Neural cell (in vitro differentiated cells): ENCODE measurements at regions not wholly inside any gene's neighbourhood (a gene's known extent, or its start where the extent isn't known, plus 50 kb on each side); places are given as distances from the start of the nearest gene placed in this dataset.

Experiments
- H2AFZ ChIP-seq: fragments of 200-600, 300-800 bp; sonication (generic), shearing (Covaris generic); 2 replicates; pipeline ENCODE4 v1.6.0; 2014; ENCODE audit warnings: low read depth, mild to moderate bottlenecking, antibody characterized with exemption, low read length, moderate library complexity
- H3F3A ChIP-seq: fragments of 200-600 bp; shearing (Covaris generic); 2 replicates; pipeline ENCODE4 v1.6.1; 2016; ENCODE audit warnings: mild to moderate bottlenecking, moderate library complexity, mixed read lengths, antibody characterized with exemption, low read length; ENCODE audit not compliant: insufficient read depth, poor library complexity, severe bottlenecking
- H3K27ac ChIP-seq: fragments of 200-600, 300-800 bp; sonication (generic), shearing (Covaris generic); 2 replicates; pipeline ENCODE4 v1.5.1; 2014; ENCODE audit warnings: mild to moderate bottlenecking, low read length, moderate library complexity
- H3K27me3 ChIP-seq: fragments of 300-800, 200-600 bp; sonication (generic), shearing (Covaris generic); 2 replicates; pipeline ENCODE4 v1.6.0; 2014; ENCODE audit warnings: mild to moderate bottlenecking, low read depth, low read length, moderate library complexity; ENCODE audit not compliant: insufficient read depth
- H3K36me3 ChIP-seq: fragments of 300-800, 200-600 bp; sonication (generic), shearing (Covaris generic); 2 replicates; pipeline ENCODE4 v1.5.1; 2014; ENCODE audit warnings: mild to moderate bottlenecking, antibody characterized with exemption, low read length, moderate library complexity; ENCODE audit not compliant: insufficient read depth
- H3K4me2 ChIP-seq: fragments of 300-800, 200-600 bp; sonication (generic), shearing (Covaris generic); 2 replicates; pipeline ENCODE4 v1.6.0; 2014; ENCODE audit warnings: mild to moderate bottlenecking, low read length
- H3K4me3 ChIP-seq: fragments of 300-800, 200-600 bp; sonication (generic), shearing (Covaris generic); 2 replicates; pipeline ENCODE4 v1.5.1; 2014; ENCODE audit warnings: mild to moderate bottlenecking, low read length, moderate library complexity
- H3K79me2 ChIP-seq: fragments of 200-600 bp; shearing (Covaris generic); replicated peaks from 2 replicates; pipeline ENCODE4 v1.6.0; 2014; ENCODE audit warnings: mild to moderate bottlenecking, low read length, moderate library complexity; ENCODE audit not compliant: insufficient read depth
- H3K9ac ChIP-seq: fragments of 300-800, 200-600 bp; sonication (generic), shearing (Covaris generic); 2 replicates; pipeline ENCODE4 v1.6.1; 2016; ENCODE audit warnings: mild to moderate bottlenecking, low read length, mixed read lengths
- H3K9me2 ChIP-seq: fragments of 200-600 bp; shearing (Covaris generic); 2 replicates; pipeline ENCODE4 v1.6.1; 2016; ENCODE audit warnings: mild to moderate bottlenecking, low read length, mixed read lengths; ENCODE audit not compliant: insufficient read depth
- H3K9me3 ChIP-seq: fragments of 200-600, 300-800 bp; sonication (generic), shearing (Covaris generic); 2 replicates; pipeline ENCODE4 v1.6.1; 2016; ENCODE audit warnings: mild to moderate bottlenecking, mixed run types, low read length, moderate library complexity, mixed read lengths
- H4K20me1 ChIP-seq: fragments of 200-600 bp; shearing (Covaris generic); 2 replicates; pipeline ENCODE4 v1.6.1; 2016; ENCODE audit warnings: mild to moderate bottlenecking, mixed run types; ENCODE audit not compliant: insufficient read depth
- EP300 ChIP-seq: fragments of 450-650 bp; conservative IDR thresholded peaks from 2 replicates; pipeline ENCODE4 v1.6.1; 2014; ENCODE audit warnings: antibody characterized with exemption, mild to moderate bottlenecking, moderate library complexity; ENCODE audit not compliant: poor library complexity, severe bottlenecking
- EZH2 ChIP-seq: fragments of 200-600, 300-800 bp; shearing (Covaris generic), sonication (generic); IDR thresholded peaks from 2 replicates; pipeline ENCODE4 v1.6.1; 2014; ENCODE audit warnings: antibody characterized with exemption, low read length, borderline replicate concordance, mild to moderate bottlenecking; ENCODE audit not compliant: insufficient read depth, poor library complexity, severe bottlenecking
- MXI1 ChIP-seq: fragments of 450-650 bp; conservative IDR thresholded peaks from 2 replicates; pipeline ENCODE4 v1.6.1; 2014; ENCODE audit warnings: antibody characterized with exemption, mild to moderate bottlenecking; ENCODE audit not compliant: poor library complexity, severe bottlenecking
- POLR2AphosphoS5 ChIP-seq: IDR thresholded peaks from 2 replicates; pipeline ENCODE4 v1.6.1; 2012
- RAD21 ChIP-seq: fragments of 450-650 bp; conservative IDR thresholded peaks from 2 replicates; pipeline ENCODE4 v1.6.1; 2014; ENCODE audit warnings: antibody characterized with exemption, mild to moderate bottlenecking, moderate library complexity
- SMC3 ChIP-seq: fragments of 450-650 bp; conservative IDR thresholded peaks from 2 replicates; pipeline ENCODE4 v1.6.1; 2014; ENCODE audit warnings: antibody characterized with exemption, mild to moderate bottlenecking, moderate library complexity; ENCODE audit not compliant: poor library complexity
- TAF1 ChIP-seq: IDR thresholded peaks from 2 replicates; pipeline ENCODE4 v1.6.1; 2012; ENCODE audit warnings: low read depth
- TF ChIP-seq, protein P1 (sequence below): IDR thresholded peaks from 2 replicates; pipeline ENCODE4 v1.6.1; 2012; ENCODE audit warnings: borderline replicate concordance
- TF ChIP-seq, protein P2 (sequence below): fragments of 450-650 bp; IDR thresholded peaks from 2 replicates; pipeline ENCODE4 v1.5.1; 2014; ENCODE audit warnings: antibody characterized with exemption, mild to moderate bottlenecking, moderate library complexity; ENCODE audit not compliant: poor library complexity, severe bottlenecking

DNA sequence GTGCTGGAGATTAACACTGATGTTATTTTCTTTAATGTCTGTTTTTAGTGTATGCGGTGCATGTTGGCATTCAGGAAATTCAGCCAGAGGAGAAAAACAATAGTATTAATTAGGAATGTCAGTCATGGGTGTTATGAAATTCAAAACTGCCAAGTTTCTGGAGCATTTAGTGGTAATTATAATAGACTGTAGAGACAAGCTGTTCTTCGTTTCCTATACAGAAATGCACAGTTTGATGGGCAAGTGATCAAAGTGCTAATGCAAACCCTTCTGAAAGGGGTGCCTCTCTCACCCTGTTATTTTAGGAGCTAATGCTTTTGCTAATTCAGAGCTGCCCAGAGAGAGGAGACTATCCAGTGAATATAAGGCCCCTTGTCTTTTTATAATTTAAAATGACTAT lies 573.8 kb upstream of the EEF2KMT start:
- H3K4me3 ChIP-seq, result no peak overlapping the region
- peak overlapping the region; percentile 9 for H3K9ac ChIP-seq
- no peaks in the 10 kb centered on the region for H3K36me3 ChIP-seq
- no peak overlapping the region for H3K4me2 ChIP-seq
- H3K27me3 ChIP-seq, result no peaks in the 10 kb centered on the region
- no peaks in the 10 kb centered on the region for H4K20me1 ChIP-seq
- peak overlapping the region; percentile 38 for H3K27ac ChIP-seq
- H2AFZ ChIP-seq, result no peak overlapping the region
- no peaks in the 10 kb centered on the region for H3K9me3 ChIP-seq
- no peaks in the 10 kb centered on the region for H3K9me2 ChIP-seq
- no peaks in the 10 kb centered on the region for H3K79me2 ChIP-seq
- no peaks in the 10 kb centered on the region for H3F3A ChIP-seq
- TF ChIP-seq RAD21 (no peak), SMC3 (no peak), EZH2 (no peak), POLR2AphosphoS5 (no peak), EP300 (no peak), MXI1 (no peak), TAF1 (no peak)
- TF ChIP-seq, protein P1, sequence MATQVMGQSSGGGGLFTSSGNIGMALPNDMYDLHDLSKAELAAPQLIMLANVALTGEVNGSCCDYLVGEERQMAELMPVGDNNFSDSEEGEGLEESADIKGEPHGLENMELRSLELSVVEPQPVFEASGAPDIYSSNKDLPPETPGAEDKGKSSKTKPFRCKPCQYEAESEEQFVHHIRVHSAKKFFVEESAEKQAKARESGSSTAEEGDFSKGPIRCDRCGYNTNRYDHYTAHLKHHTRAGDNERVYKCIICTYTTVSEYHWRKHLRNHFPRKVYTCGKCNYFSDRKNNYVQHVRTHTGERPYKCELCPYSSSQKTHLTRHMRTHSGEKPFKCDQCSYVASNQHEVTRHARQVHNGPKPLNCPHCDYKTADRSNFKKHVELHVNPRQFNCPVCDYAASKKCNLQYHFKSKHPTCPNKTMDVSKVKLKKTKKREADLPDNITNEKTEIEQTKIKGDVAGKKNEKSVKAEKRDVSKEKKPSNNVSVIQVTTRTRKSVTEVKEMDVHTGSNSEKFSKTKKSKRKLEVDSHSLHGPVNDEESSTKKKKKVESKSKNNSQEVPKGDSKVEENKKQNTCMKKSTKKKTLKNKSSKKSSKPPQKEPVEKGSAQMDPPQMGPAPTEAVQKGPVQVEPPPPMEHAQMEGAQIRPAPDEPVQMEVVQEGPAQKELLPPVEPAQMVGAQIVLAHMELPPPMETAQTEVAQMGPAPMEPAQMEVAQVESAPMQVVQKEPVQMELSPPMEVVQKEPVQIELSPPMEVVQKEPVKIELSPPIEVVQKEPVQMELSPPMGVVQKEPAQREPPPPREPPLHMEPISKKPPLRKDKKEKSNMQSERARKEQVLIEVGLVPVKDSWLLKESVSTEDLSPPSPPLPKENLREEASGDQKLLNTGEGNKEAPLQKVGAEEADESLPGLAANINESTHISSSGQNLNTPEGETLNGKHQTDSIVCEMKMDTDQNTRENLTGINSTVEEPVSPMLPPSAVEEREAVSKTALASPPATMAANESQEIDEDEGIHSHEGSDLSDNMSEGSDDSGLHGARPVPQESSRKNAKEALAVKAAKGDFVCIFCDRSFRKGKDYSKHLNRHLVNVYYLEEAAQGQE, result no peak
- TF ChIP-seq, protein P2, sequence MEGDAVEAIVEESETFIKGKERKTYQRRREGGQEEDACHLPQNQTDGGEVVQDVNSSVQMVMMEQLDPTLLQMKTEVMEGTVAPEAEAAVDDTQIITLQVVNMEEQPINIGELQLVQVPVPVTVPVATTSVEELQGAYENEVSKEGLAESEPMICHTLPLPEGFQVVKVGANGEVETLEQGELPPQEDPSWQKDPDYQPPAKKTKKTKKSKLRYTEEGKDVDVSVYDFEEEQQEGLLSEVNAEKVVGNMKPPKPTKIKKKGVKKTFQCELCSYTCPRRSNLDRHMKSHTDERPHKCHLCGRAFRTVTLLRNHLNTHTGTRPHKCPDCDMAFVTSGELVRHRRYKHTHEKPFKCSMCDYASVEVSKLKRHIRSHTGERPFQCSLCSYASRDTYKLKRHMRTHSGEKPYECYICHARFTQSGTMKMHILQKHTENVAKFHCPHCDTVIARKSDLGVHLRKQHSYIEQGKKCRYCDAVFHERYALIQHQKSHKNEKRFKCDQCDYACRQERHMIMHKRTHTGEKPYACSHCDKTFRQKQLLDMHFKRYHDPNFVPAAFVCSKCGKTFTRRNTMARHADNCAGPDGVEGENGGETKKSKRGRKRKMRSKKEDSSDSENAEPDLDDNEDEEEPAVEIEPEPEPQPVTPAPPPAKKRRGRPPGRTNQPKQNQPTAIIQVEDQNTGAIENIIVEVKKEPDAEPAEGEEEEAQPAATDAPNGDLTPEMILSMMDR, result no peak

DNA sequence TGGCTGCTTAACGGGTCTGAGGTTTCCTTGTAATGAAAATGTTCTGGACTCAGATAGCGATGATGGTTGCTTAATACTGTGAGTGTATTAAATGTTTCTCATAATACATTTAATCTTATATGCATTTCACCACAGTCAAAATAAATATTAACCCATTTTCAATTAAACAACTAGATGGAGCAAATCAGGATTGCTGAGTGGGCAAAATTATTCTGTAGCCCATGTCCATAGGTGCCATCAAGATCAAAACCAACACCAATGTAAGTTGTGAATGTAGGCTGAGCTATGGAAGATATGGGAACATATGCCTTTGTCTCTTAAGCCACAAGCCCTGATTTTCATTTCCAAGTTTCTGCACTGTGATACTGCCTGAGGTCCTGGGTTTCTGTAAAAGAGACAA lies 572.6 kb upstream of the EEF2KMT start:
- H3K4me2 ChIP-seq, result no peak overlapping the region

More for the DNA sequence above, 572.6 kb upstream of the EEF2KMT start:
- Histone ChIP-seq H2AFZ (no peak overlapping the region), H3K27ac (peak overlapping the region; percentile 1), H3K4me3 (no peak overlapping the region), H3K9me2 (no peaks in the 10 kb centered on the region), H3K79me2 (no peaks in the 10 kb centered on the region), H3K27me3 (no peaks in the 10 kb centered on the region), H3K9me3 (no peaks in the 10 kb centered on the region), H3K9ac (no peak overlapping the region), H4K20me1 (no peaks in the 10 kb centered on the region), H3K36me3 (no peaks in the 10 kb centered on the region), H3F3A (no peaks in the 10 kb centered on the region)
- TF ChIP-seq TAF1 (no peak), EP300 (no peak), SMC3 (no peak), POLR2AphosphoS5 (no peak), EZH2 (no peak), RAD21 (no peak), MXI1 (no peak)
- TF ChIP-seq, protein P1, result no peak
- TF ChIP-seq, protein P2, result no peak
